Activated CD4-positive, alpha-beta memory T cell treated with anti-CD3 and anti-CD28 coated beads for 36 hours (primary cell): ENCODE measurements at regions not wholly inside any gene's neighbourhood (a gene's known extent, or its start where the extent isn't known, plus 50 kb on each side); places are given as distances from the start of the nearest gene placed in this dataset.

ENCODE experiments used
- CTCF ChIA-PET: fragments of 350-600 bp; sonication (Branson Sonifier 250); formaldehyde crosslinking; loops from one replicate; lab custom pipeline; 2021; ENCODE audit warnings: antibody characterized with exemption, inconsistent platforms; lab: Charles Lee
- POLR2A ChIA-PET: fragments of 350-600 bp; sonication (Branson Sonifier 250); formaldehyde crosslinking; loops from one replicate; lab custom pipeline; 2021; ENCODE audit warnings: antibody characterized with exemption; lab: Charles Lee
- DNase-seq: peaks from one replicate; pipeline ENCODE4 v3.0.0-alpha.2; 2020
- H3K27ac Mint-ChIP-seq: one replicate; pipeline ENCODE4 v1.8.0; 2021; ENCODE audit warnings: mixed read lengths
- H3K27me3 Mint-ChIP-seq: one replicate; pipeline ENCODE4 v1.8.0; 2021; ENCODE audit warnings: mixed read lengths
- H3K36me3 Mint-ChIP-seq: one replicate; pipeline ENCODE4 v1.8.0; 2021; ENCODE audit warnings: mixed read lengths
- H3K4me1 Mint-ChIP-seq: one replicate; pipeline ENCODE4 v1.8.0; 2021; ENCODE audit warnings: low read depth, mixed read lengths
- H3K4me3 Mint-ChIP-seq: one replicate; pipeline ENCODE4 v1.8.0; 2021; ENCODE audit warnings: mild to moderate bottlenecking, mixed read lengths
- H3K9me3 Mint-ChIP-seq: one replicate; pipeline ENCODE4 v1.8.0; 2021; ENCODE audit warnings: mixed read lengths
- intact Hi-C: fragments of 100-400 bp; cut with micrococcal nuclease; formaldehyde crosslinking; loops from one replicate; pipeline ENCODE4 v1.15.1; 2023

DNA sequence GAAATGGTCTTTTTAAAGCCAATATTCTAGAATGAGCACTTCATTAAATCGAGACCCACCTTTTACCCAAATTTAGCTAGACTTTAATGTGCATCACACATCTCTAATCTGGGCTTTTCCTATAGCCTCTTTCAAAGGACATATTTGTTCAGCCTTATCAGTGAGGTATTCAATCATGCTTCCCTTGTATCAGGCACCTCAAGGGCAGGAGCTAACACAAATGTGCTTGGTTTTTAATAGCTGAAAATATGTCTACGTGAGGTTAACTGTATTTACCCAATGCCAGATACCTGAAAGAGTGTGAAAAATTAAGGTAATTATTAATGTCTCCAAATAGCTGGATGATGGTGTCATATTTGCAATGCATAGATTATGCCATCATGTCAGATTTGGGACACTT is 203.9 kb downstream of the SNX10 start:
- no peaks in the 10 kb centered on the region for H3K27me3 Mint-ChIP-seq
- intact Hi-C loops, result no loop called here
- CTCF ChIA-PET, result interaction anchor here (1.5 to 1.6 kb wide), 2 partner anchors 118 to 126 kb away, joined by 4 to 5 read pairs; no protein-coding TSS in a partner anchor
- POLR2A ChIA-PET, result no interaction called here
- H3K4me3 Mint-ChIP-seq, result no peak overlapping the region
- no peak overlapping the region for H3K27ac Mint-ChIP-seq
- no peaks in the 10 kb centered on the region for H3K9me3 Mint-ChIP-seq
- DNase-seq, result no peak
- no peaks in the 10 kb centered on the region for H3K36me3 Mint-ChIP-seq
- H3K4me1 Mint-ChIP-seq, result no peaks in the 10 kb centered on the region

DNA sequence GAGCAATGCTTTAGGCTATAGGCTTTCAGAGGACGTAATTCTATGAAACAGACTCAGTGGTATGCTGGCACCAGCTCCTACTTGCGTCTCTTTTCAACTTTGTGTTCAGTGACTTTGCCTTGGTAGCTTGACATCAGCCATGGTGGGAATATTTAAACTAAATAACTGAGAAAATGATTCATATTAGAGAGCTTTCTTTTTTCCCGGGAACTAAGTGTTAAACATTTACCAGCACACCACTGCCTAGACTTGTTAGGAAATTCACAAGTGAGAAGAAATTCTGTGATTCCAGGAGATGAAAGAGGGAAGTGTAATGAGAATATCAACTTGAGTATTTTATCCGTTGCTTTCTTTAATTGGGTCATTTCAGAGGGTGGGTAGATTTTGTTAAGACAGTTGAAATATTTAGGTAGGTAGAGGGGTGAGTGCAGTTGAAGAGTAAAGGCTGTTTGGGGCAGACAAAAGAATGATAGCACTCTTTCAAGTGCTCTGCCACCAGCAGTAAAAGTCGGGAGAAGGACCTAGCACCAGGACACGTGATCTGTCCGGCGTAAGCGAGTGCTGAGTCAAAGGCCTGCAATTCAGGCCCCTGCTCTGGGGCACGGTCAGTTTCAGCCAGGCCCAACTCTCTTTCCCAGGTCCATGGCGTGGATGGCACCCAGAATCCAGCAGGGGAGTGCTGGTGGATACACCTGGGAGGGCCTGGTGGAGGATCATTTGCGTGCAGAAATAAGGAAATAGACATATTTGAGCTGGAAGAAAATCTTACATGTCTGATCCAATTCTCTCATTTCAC is 206.3 kb downstream of the SNX10 start:
- H3K27me3 Mint-ChIP-seq, result peaks cover 2% of the 10 kb centered on the region
- no peaks in the 10 kb centered on the region for H3K36me3 Mint-ChIP-seq
- ChIA-PET POLR2A (no interaction called here), CTCF (interaction anchor here (2.5 kb wide), 1 partner anchor 129 kb away, joined by 9 read pairs; no protein-coding TSS in a partner anchor)
- H3K4me3 Mint-ChIP-seq, result no peak overlapping the region
- intact Hi-C loops, result no loop called here
- H3K27ac Mint-ChIP-seq, result no peak overlapping the region
- H3K9me3 Mint-ChIP-seq, result no peaks in the 10 kb centered on the region
- DNase-seq, result no peak
- H3K4me1 Mint-ChIP-seq, result no peaks in the 10 kb centered on the region

DNA sequence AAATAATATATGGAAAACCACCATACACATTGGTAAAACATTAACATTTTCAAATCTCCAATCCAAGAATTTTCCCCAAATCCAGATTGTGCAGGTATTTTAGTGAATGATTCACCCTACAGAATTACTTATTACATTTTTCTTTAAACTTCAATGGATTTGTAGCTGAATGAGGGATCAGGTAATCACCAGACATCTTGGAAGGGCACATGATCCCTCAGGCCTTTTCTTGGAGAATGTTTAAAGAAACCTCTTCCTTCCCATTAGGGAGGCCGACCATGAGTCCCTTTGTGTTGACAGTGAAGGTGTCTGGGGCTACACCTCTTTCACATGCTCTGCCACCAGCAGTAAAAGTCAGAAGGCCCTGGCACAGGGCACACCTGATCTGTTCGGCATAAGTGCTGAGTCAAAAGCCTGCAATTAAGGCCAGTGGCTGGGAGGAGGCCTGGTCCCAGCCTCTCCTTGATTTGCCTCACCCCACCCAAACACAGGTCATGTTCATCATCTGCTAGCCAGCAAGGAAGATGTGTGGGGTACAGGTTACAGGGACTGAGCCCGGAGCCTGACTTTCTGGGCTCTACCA is 207.7 kb downstream of the SNX10 start:
- Mint-ChIP-seq H3K27ac (no peak overlapping the region), H3K27me3 (peaks cover 5% of the 10 kb centered on the region), H3K36me3 (no peaks in the 10 kb centered on the region), H3K4me3 (no peak overlapping the region), H3K4me1 (no peaks in the 10 kb centered on the region), H3K9me3 (no peaks in the 10 kb centered on the region)
- CTCF ChIA-PET, result interaction anchor here (0.6 kb wide), 1 partner anchor 122 kb away, joined by 3 read pairs; no protein-coding TSS in a partner anchor
- intact Hi-C loops, result no loop called here
- POLR2A ChIA-PET, result no interaction called here
- no peak for DNase-seq

DNA sequence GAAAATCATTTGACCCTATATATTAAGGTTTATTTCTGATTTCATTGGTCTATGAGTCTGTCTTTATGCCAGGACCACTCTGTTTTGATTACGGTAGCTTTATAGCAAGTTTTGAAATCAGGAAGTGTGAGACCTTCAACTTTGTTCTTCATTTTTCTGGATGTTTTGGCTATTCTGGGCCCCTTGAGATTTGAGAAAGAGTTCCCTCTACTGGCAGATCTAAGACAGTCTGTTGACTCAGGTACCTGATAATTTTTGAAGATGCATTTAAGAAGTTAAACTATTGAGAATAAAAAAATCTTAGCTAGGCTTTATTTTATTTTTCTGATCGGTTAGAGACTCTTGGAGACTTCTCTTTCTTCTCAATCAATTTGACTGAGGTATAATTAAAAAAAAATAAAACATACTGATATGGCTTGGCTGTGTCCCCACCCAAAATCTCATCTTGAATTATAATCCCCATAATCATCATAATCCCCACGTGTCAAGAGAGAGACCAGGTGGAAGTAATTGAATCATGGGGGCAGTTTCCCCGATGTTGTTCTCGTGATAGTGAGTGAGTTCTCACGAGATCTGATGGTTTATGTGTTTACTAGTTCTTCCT is 209.2 kb downstream of the SNX10 start:
- ChIA-PET POLR2A (no interaction called here), CTCF (interaction anchor here (0.6 to 2.3 kb wide), 15 partner anchors 9 to 606 kb away, joined by 3 to 14 read pairs (median 3); no protein-coding TSS in a partner anchor)
- DNase-seq, result no peak
- H3K4me1 Mint-ChIP-seq, result no peaks in the 10 kb centered on the region
- no peak overlapping the region for H3K27ac Mint-ChIP-seq
- H3K36me3 Mint-ChIP-seq, result no peaks in the 10 kb centered on the region
- no peaks in the 10 kb centered on the region for H3K9me3 Mint-ChIP-seq
- intact Hi-C loops, result loop anchor here (1.0 to 5.0 kb wide), 4 partner anchors 124 to 608 kb away; no protein-coding TSS in a partner anchor
- H3K27me3 Mint-ChIP-seq, result peaks cover 10% of the 10 kb centered on the region
- H3K4me3 Mint-ChIP-seq, result no peak overlapping the region

DNA sequence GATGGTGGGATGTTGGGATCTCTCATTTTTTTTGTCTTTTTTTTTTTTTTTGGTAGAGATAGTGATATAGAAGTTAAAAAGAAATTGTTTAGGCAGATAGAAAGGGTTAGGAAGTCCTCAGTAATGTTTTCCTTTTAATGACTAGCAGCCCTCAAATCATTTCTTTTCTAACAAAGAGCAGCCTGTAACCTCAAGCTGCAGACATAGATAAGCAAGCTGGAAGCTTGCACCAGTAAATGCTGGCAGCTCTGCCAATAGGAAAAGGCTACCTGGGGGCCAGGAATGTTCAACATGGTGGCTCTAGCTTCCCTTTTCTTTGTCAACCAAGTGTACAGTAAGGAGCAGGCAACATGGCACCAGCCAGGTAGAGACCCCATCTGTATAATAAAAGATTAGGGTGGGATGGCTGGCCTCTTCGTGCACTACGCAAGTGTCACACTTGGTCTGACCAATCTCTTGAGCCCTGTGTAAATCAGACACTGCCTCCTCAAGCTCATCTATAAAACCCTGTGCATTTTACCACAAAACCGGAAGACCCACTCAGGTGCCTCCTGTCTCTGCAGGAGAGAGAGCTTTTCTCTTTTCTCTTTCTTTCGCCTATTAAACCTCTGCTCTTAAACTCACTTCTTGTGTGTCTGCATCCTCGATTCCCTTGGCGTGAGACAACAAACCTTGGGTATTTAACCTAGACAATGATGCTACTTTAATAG is 212.9 kb downstream of the SNX10 start:
- DNase-seq, result no peak
- H3K27me3 Mint-ChIP-seq, result peaks cover 20% of the 10 kb centered on the region

DNA sequence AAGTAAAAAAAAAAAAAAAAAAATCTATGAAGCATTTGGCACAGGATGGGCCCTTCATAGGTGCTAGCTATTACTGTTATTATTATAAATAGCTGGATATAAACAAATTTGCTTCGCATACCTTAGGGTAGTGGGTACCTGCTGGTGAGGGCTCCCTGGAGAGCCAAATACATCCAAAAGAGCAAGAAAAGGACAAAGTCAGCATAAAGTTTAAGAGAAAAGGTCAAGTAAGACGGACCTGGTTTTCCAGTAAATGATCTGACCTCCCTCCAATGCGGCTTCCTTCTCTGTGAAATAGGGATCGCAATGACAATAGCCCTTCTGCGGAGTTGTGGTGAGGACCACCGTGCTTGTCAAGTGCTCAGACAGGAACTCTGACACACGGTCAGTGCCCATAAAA is 214.5 kb downstream of the SNX10 start:
- ChIA-PET POLR2A (no interaction called here), CTCF (interaction anchor here (0.9 kb wide), 1 partner anchor 137 kb away, joined by 7 read pairs; no protein-coding TSS in a partner anchor)
- intact Hi-C loops, result no loop called here
- H3K4me1 Mint-ChIP-seq, result no peaks in the 10 kb centered on the region
- no peaks in the 10 kb centered on the region for H3K36me3 Mint-ChIP-seq
- H3K9me3 Mint-ChIP-seq, result peaks cover 5% of the 10 kb centered on the region
- H3K4me3 Mint-ChIP-seq, result no peak overlapping the region
- H3K27me3 Mint-ChIP-seq, result peaks cover 20% of the 10 kb centered on the region
- no peak for DNase-seq
- no peak overlapping the region for H3K27ac Mint-ChIP-seq

More for the DNA sequence above, 212.9 kb downstream of the SNX10 start:
- H3K36me3 Mint-ChIP-seq, result no peaks in the 10 kb centered on the region
- CTCF ChIA-PET, result interaction anchor here (0.7 to 2.5 kb wide), 5 partner anchors 127 to 268 kb away, joined by 3 to 11 read pairs (median 5); no protein-coding TSS in a partner anchor
- intact Hi-C loops, result loop anchor here (5.0 kb wide), 1 partner anchor 163 kb away; no protein-coding TSS in a partner anchor
- POLR2A ChIA-PET, result no interaction called here
- H3K27ac Mint-ChIP-seq, result no peak overlapping the region
- no peaks in the 10 kb centered on the region for H3K9me3 Mint-ChIP-seq
- H3K4me1 Mint-ChIP-seq, result no peaks in the 10 kb centered on the region
- H3K4me3 Mint-ChIP-seq, result no peak overlapping the region

DNA sequence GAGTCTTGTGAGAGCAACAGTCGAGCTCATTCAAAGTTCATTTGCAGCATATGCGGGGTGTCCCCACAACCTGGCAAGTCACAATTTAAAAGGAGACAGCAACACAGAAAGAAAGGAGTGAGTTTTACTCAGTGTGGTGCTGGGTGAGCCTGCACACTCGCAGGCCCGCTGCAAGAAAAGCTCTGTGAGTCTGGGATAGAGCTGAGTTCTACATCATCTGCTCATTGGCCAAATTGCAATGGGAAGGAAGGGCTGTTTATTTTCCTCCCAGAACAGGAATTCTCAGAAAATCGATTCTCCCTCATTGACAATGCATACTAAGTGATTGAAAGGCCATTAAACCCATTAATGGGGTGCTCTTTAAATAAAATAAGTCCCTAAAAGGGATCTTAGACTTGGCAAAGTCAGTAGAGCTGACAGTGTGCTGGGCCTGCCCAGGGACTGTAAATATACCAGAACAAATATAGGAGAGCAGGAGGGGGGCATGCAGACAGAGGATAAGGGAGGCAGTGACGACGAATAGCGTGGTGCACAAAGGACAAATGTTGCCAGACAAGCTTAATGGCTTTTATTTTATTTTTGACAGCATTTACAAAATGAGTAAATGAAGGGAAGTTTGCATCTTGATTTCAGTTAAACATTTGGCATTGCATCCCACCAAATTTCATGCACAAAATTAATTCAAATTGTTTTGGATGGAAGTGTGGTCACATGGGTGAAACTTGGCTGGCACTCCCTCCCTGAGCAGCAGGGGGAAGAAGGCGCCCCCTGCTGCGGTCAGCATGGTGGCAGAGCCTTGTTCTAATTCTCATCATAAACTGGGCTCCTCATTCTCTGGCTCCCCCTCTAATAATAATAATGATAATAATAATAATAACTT is 215.7 kb downstream of the SNX10 start:
- no peak overlapping the region for H3K27ac Mint-ChIP-seq
- peaks cover 20% of the 10 kb centered on the region for H3K27me3 Mint-ChIP-seq
- H3K36me3 Mint-ChIP-seq, result no peaks in the 10 kb centered on the region
- ChIA-PET CTCF (interaction anchor here (1.0 kb wide), 1 partner anchor 130 kb away, joined by 3 read pairs; no protein-coding TSS in a partner anchor), POLR2A (no interaction called here)
- no peak for DNase-seq
- intact Hi-C loops, result no loop called here
- no peak overlapping the region for H3K4me3 Mint-ChIP-seq
- H3K9me3 Mint-ChIP-seq, result peaks cover 5% of the 10 kb centered on the region
- no peaks in the 10 kb centered on the region for H3K4me1 Mint-ChIP-seq

DNA sequence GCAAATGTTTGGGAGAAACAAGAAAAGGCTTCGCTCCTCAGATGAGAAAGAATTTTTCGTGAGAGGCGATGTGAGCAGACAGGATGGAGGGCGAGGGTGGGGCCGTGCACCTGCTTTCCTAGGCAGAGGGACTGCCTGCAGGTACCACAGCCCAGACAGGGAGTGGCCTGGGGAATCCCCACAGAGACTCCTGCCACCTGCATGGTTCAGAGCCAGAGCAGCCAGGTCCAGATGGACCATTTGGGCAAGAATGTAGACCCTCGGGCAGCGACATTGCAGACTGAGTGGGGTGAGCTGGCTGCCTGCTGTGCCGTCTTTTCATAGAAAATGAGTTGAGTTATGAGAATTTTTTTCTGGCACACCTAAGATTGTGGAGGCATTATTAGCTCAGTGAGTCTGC is 216.8 kb downstream of the SNX10 start:
- H3K9me3 Mint-ChIP-seq, result peaks cover 5% of the 10 kb centered on the region
- intact Hi-C loops, result no loop called here
- H3K4me3 Mint-ChIP-seq, result no peak overlapping the region
- H3K27ac Mint-ChIP-seq, result no peak overlapping the region
- no peaks in the 10 kb centered on the region for H3K36me3 Mint-ChIP-seq
- H3K4me1 Mint-ChIP-seq, result no peaks in the 10 kb centered on the region
- CTCF ChIA-PET, result interaction anchor here (0.9 kb wide), 1 partner anchor 109 kb away, joined by 3 read pairs; no protein-coding TSS in a partner anchor
- peaks cover 18% of the 10 kb centered on the region for H3K27me3 Mint-ChIP-seq
- POLR2A ChIA-PET, result no interaction called here
- DNase-seq, result no peak

DNA sequence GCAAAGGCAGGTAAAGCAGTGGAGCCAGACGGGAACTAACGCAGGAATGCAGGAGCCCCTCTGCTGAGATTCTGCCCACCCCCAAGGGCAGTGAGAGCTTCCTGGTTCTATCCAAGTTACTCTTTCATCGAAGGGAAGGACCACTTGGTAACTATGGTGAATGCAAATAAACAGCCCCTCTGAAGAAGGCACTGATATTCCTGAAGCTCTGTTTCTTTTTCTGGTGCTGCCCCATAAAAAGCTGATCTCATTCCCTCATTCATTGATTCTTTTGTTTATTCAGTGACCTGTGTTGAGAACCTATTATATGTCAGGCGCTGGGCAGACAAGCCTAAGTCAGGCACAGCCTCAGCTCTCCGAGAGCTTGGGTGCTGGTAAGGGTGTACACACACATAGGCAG is 217.3 kb downstream of the SNX10 start:
- H3K4me1 Mint-ChIP-seq, result no peaks in the 10 kb centered on the region
- POLR2A ChIA-PET, result no interaction called here
- no peak overlapping the region for H3K27ac Mint-ChIP-seq
- CTCF ChIA-PET, result interaction anchor here (0.9 kb wide), 1 partner anchor 109 kb away, joined by 3 read pairs; no protein-coding TSS in a partner anchor
- peaks cover 16% of the 10 kb centered on the region for H3K27me3 Mint-ChIP-seq
- no peaks in the 10 kb centered on the region for H3K36me3 Mint-ChIP-seq
- DNase-seq, result no peak
- H3K4me3 Mint-ChIP-seq, result no peak overlapping the region
- intact Hi-C loops, result no loop called here
- H3K9me3 Mint-ChIP-seq, result peaks cover 5% of the 10 kb centered on the region

DNA sequence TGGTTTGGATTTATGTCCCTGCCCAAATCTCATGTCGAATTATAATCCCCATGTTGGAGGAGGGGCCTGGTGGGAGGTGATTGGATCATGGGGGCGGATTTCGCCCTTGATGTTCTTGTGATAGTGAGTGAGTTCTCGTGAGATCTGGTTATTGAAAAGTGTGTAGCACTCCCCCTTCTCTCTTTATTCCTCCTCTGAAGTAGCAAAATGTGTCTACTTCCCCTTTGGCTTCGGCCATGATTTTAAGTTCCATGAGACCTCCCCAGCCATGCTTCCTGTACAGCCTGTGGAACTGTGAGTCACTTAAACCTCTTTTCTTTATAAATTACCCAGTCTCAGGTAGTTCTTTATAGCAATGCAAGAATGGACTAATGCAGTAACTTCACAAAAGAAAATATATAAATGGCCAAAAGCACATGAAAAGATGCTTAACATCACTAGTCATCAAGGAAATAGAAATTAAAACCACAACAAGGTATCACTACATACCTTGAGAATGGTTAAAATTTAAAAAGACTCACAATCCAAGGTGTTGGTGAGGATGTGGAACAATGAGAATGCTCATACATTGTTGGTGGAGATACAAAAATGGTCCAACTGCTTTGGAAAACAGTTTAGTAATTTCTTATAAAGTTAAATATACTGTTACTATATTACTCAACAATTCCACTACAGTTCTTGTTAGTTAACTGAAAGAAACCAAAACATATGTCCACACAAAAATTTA is 218.7 kb downstream of the SNX10 start:
- DNase-seq, result no peak
- H3K27ac Mint-ChIP-seq, result no peak overlapping the region
- ChIA-PET CTCF (no interaction called here), POLR2A (no interaction called here)
- peaks cover 5% of the 10 kb centered on the region for H3K9me3 Mint-ChIP-seq
- intact Hi-C loops, result no loop called here
- H3K27me3 Mint-ChIP-seq, result peaks cover 10% of the 10 kb centered on the region
- no peaks in the 10 kb centered on the region for H3K36me3 Mint-ChIP-seq
- no peaks in the 10 kb centered on the region for H3K4me1 Mint-ChIP-seq
- H3K4me3 Mint-ChIP-seq, result no peak overlapping the region
